H1 (cell line): ENCODE measurements at regions not wholly inside any gene's neighbourhood (a gene's known extent, or its start where the extent isn't known, plus 50 kb on each side); places are given as distances from the start of the nearest gene placed in this dataset.

Experiments used
- CTCF ChIA-PET: fragments of 300-600 bp; sonication (Branson Sonifier 250); formaldehyde crosslinking; loops from one replicate; lab custom pipeline; 2021; ENCODE audit not compliant: partially characterized antibody; lab: Charles Lee
- POLR2A ChIA-PET: fragments of 300-600 bp; sonication (Branson Sonifier 250); formaldehyde crosslinking; loops from one replicate; lab custom pipeline; 2021; ENCODE audit warnings: inconsistent platforms; ENCODE audit not compliant: partially characterized antibody; lab: Charles Lee
- DNase-seq, 2 experiments: peaks; one replicate each; pipeline versions ENCODE4 v3.0.0 to v3.0.0-alpha.2; 2010 to 2022; ENCODE audit warnings: low spot score in 2 of 2, low read depth in 1 of 2, mixed read lengths in 1 of 2
- FAIRE-seq: peaks from 2 replicates; lab custom pipeline; 2011; peaks lifted over from hg19 to GRCh38; lab: Jason Lieb, UNC
- H2AFZ ChIP-seq: 2 replicates; pipeline ENCODE4 v1.8.1; 2012; ENCODE audit warnings: low read length, inconsistent platforms
- H2AK5ac ChIP-seq: 2 replicates; pipeline ENCODE4 v1.6.1; 2013; ENCODE audit warnings: low read depth, low read length
- H2BK120ac ChIP-seq: replicated peaks from 2 replicates; pipeline ENCODE3; 2013; ENCODE audit warnings: low read depth, low read length, inconsistent platforms
- H2BK12ac ChIP-seq: 2 replicates; pipeline ENCODE4 v1.6.1; 2013; ENCODE audit warnings: low read depth, low read length
- H2BK15ac ChIP-seq: 2 replicates; pipeline ENCODE4 v1.6.1; 2013; ENCODE audit warnings: low read length
- H2BK20ac ChIP-seq: 2 replicates; pipeline ENCODE4 v1.6.1; 2013; ENCODE audit warnings: low read length
- H2BK5ac ChIP-seq: 2 replicates; pipeline ENCODE4 v1.6.1; 2013; ENCODE audit warnings: low read depth, low read length
- H3K14ac ChIP-seq: 2 replicates; pipeline ENCODE4 v1.6.1; 2013; ENCODE audit warnings: inconsistent platforms; ENCODE audit not compliant: insufficient read length
- H3K18ac ChIP-seq: 2 replicates; pipeline ENCODE4 v1.6.1; 2013; ENCODE audit warnings: low read length; ENCODE audit errors: extremely low read depth
- H3K23ac ChIP-seq: 2 replicates; pipeline ENCODE4 v1.6.1; 2013; ENCODE audit warnings: inconsistent platforms; ENCODE audit not compliant: insufficient read length
- H3K23me2 ChIP-seq: 2 replicates; pipeline ENCODE4 v1.6.1; 2013; ENCODE audit warnings: low read depth, low read length
- H3K27ac ChIP-seq: 2 replicates; pipeline ENCODE4 v1.6.1; 2011; ENCODE audit warnings: low read depth, low read length, inconsistent platforms
- H3K27me3 ChIP-seq, 4 experiments: replicated peaks in 1 of 4; 1 replicate in 1 of 4; 2 replicates in 3 of 4; pipeline versions ENCODE4 v1.6.1 to v1.8.1; 2011 to 2013; ENCODE audit warnings: low read length in 3 of 4, mild to moderate bottlenecking in 3 of 4, inconsistent platforms in 2 of 4, mixed read lengths in 2 of 4, moderate library complexity in 1 of 4; ENCODE audit not compliant: control insufficient read depth in 3 of 4, insufficient read depth in 3 of 4; ENCODE audit errors: extremely low read depth in 1 of 4
- H3K36me3 ChIP-seq, 4 experiments: 2 replicates each; pipeline versions ENCODE4 v1.6.1 to v1.8.1; 2011 to 2013; ENCODE audit warnings: mild to moderate bottlenecking in 4 of 4, low read length in 3 of 4, moderate library complexity in 2 of 4, control low read depth in 1 of 4, inconsistent platforms in 1 of 4; ENCODE audit not compliant: insufficient read depth in 4 of 4, control insufficient read depth in 2 of 4
- H3K4ac ChIP-seq: replicated peaks from 2 replicates; pipeline ENCODE3; 2013; ENCODE audit warnings: low read length, low read depth, mixed read lengths, inconsistent platforms; ENCODE audit not compliant: insufficient read length
- H3K4me1 ChIP-seq, 4 experiments: replicated peaks in 1 of 4; 1 replicate in 1 of 4; 2 replicates in 3 of 4; pipeline versions ENCODE4 v1.6.1 to v1.8.1; 2011 to 2013; ENCODE audit warnings: low read length in 3 of 4, inconsistent platforms in 2 of 4, mixed read lengths in 1 of 4; ENCODE audit not compliant: insufficient read depth in 4 of 4, control insufficient read depth in 3 of 4
- H3K4me2 ChIP-seq, 2 experiments: 2 replicates each; pipeline versions ENCODE4 v1.6.1 to v1.8.1; 2011 to 2013; ENCODE audit warnings: low read depth in 2 of 2, low read length in 2 of 2, control low read depth in 1 of 2, inconsistent platforms in 1 of 2, mild to moderate bottlenecking in 1 of 2; ENCODE audit not compliant: insufficient read depth in 1 of 2
- H3K4me3 ChIP-seq, 4 experiments: fragments of 200-600, 300-600 bp in 1 of 4; sonication (generic), shearing (Covaris generic), sonication (Bioruptor Twin) in 1 of 4; 2 replicates each; pipeline versions ENCODE4 v1.5.1 to v1.8.1; 2011 to 2016; ENCODE audit warnings: low read length in 4 of 4, low read depth in 3 of 4, control low read depth in 2 of 4, inconsistent platforms in 2 of 4, mild to moderate bottlenecking in 2 of 4, mixed read lengths in 1 of 4, moderate library complexity in 1 of 4; ENCODE audit not compliant: insufficient read depth in 2 of 4; ENCODE audit errors: extremely low read depth in 1 of 4
- H3K56ac ChIP-seq: replicated peaks from 2 replicates; pipeline ENCODE3; 2013; ENCODE audit warnings: low read depth, mild to moderate bottlenecking, mixed read lengths, low read length, inconsistent platforms; ENCODE audit not compliant: insufficient read length
- H3K79me1 ChIP-seq: 2 replicates; pipeline ENCODE4 v1.6.1; 2013; ENCODE audit warnings: low read depth, low read length, control low read depth
- H3K79me2 ChIP-seq, 2 experiments: 2 replicates each; pipeline versions ENCODE4 v1.6.1 to v1.8.1; 2012 to 2013; ENCODE audit warnings: low read length in 2 of 2, mild to moderate bottlenecking in 2 of 2, inconsistent platforms in 1 of 2; ENCODE audit not compliant: insufficient read depth in 2 of 2, control insufficient read depth in 1 of 2
- H3K9ac ChIP-seq, 4 experiments: replicated peaks in 1 of 4; 1 replicate in 1 of 4; 2 replicates in 3 of 4; pipeline versions ENCODE4 v1.6.1 to v1.8.1; 2011 to 2013; ENCODE audit warnings: low read depth in 3 of 4, low read length in 3 of 4, control low read depth in 2 of 4, mild to moderate bottlenecking in 2 of 4, moderate library complexity in 2 of 4, inconsistent platforms in 1 of 4; ENCODE audit errors: extremely low read depth in 1 of 4
- H3K9me3 ChIP-seq, 2 experiments: 2 replicates each; pipeline versions ENCODE4 v1.6.1 to v1.8.1; 2012 to 2013; ENCODE audit warnings: mild to moderate bottlenecking in 2 of 2, moderate library complexity in 2 of 2, control low read depth in 1 of 2, inconsistent platforms in 1 of 2, low read depth in 1 of 2, low read length in 1 of 2, mixed read lengths in 1 of 2; ENCODE audit not compliant: insufficient read depth in 2 of 2
- H4K20me1 ChIP-seq, 2 experiments: replicated peaks in 1 of 2; 2 replicates each; pipeline versions ENCODE3 to v1.8.1; 2011 to 2013; ENCODE audit warnings: inconsistent platforms in 2 of 2, low read length in 2 of 2, mild to moderate bottlenecking in 1 of 2; ENCODE audit not compliant: insufficient read depth in 2 of 2, control insufficient read depth in 1 of 2
- H4K5ac ChIP-seq: 2 replicates; pipeline ENCODE4 v1.6.1; 2013; ENCODE audit warnings: low read length, low read depth, mixed read lengths, inconsistent platforms; ENCODE audit not compliant: insufficient read length
- H4K8ac ChIP-seq: 2 replicates; pipeline ENCODE4 v1.8.0; 2013; ENCODE audit warnings: mild to moderate bottlenecking, moderate library complexity, low read length, inconsistent platforms; ENCODE audit not compliant: insufficient read depth; ENCODE audit errors: extremely low read depth
- H4K91ac ChIP-seq: replicated peaks from 2 replicates; pipeline ENCODE3; 2013; ENCODE audit warnings: low read length, mixed read lengths, inconsistent platforms; ENCODE audit not compliant: insufficient read length
- ASH2L ChIP-seq: fragments of 200-600, 300-600 bp; sonication (generic); IDR thresholded peaks from one replicate; pipeline ENCODE4 v1.7.1; 2017; ENCODE audit warnings: low read length
- BACH1 ChIP-seq: IDR thresholded peaks from 2 replicates; pipeline ENCODE4 v1.6.1; 2012; ENCODE audit warnings: low read length, improper control_type of control experiment
- CBX8 ChIP-seq: fragments of 300-800, 300-1000 bp; sonication (generic); IDR thresholded peaks from 2 replicates; pipeline ENCODE4 v1.7.1; 2016; ENCODE audit warnings: low read depth, low read length, borderline replicate concordance
- CHD1 ChIP-seq: IDR thresholded peaks from 2 replicates; pipeline ENCODE4 v1.6.1; 2012; ENCODE audit warnings: low read depth, low read length, improper control_type of control experiment
- CTBP2 ChIP-seq: IDR thresholded peaks from 2 replicates; pipeline ENCODE4 v1.7.0; 2011; ENCODE audit warnings: borderline replicate concordance, mild to moderate bottlenecking, moderate library complexity, mixed read lengths, low read length; ENCODE audit not compliant: insufficient read depth, insufficient read length
- CTCF ChIP-seq, 3 experiments: IDR thresholded peaks; 1 replicate in 2 of 3; 2 replicates in 1 of 3; pipeline versions ENCODE4 v1.5.1 to v1.6.1; 2011; ENCODE audit warnings: low read length in 3 of 3, mild to moderate bottlenecking in 3 of 3, inconsistent platforms in 2 of 3, low read depth in 1 of 3, moderate library complexity in 1 of 3; ENCODE audit not compliant: insufficient read depth in 1 of 3; ENCODE audit errors: control extremely low read depth in 1 of 3
- EZH2 ChIP-seq: fragments of 200-600 bp; sonication (generic); IDR thresholded peaks from 2 replicates; pipeline ENCODE4 v1.7.1; 2012; ENCODE audit warnings: low read depth, mild to moderate bottlenecking, moderate library complexity, low read length, inconsistent platforms; ENCODE audit not compliant: severe bottlenecking
- HDAC2 ChIP-seq, 2 experiments: fragments of 300-600 bp in 1 of 2; sonication (generic) in 1 of 2; IDR thresholded peaks; 2 replicates each; pipeline ENCODE4 v1.6.1; 2011 to 2012; ENCODE audit warnings: low read depth in 2 of 2, low read length in 2 of 2, mild to moderate bottlenecking in 2 of 2, moderate library complexity in 2 of 2, borderline replicate concordance in 1 of 2, inconsistent platforms in 1 of 2
- KDM1A ChIP-seq: fragments of 200-600, 300-600 bp; sonication (generic); IDR thresholded peaks from 2 replicates; pipeline ENCODE4 v1.7.1; 2016; ENCODE audit warnings: mild to moderate bottlenecking, low read length, borderline replicate concordance
- KDM4A ChIP-seq: IDR thresholded peaks from one replicate; pipeline ENCODE4 v1.7.1; 2012; ENCODE audit warnings: low read depth, mild to moderate bottlenecking, moderate library complexity, low read length, inconsistent platforms; ENCODE audit not compliant: severe bottlenecking
- RBBP5 ChIP-seq: IDR thresholded peaks from 2 replicates; pipeline ENCODE4 v1.7.1; 2012; ENCODE audit warnings: low read depth, mild to moderate bottlenecking, inconsistent platforms, low read length, moderate library complexity, borderline replicate concordance
- SUZ12 ChIP-seq: fragments of 200-600 bp; sonication (generic); IDR thresholded peaks from 2 replicates; pipeline ENCODE4 v1.6.1; 2012; ENCODE audit warnings: mild to moderate bottlenecking, inconsistent platforms, low read length, moderate library complexity, mixed read lengths
- WGBS, 2 experiments: shearing (Covaris generic) in 1 of 2; methylation state at CpG; one replicate each; pipeline versions ENCODE4 v1.1.6 to v1.1.7; 2013 to 2015; ENCODE audit warnings: low lambda C conversion rate in 2 of 2, mixed read lengths in 2 of 2, inconsistent platforms in 1 of 2, low coverage in 1 of 2, missing lambda C conversion rate in 1 of 2; ENCODE audit not compliant: insufficient replicate concordance in 2 of 2, insufficient coverage in 1 of 2, insufficient read length in 1 of 2; ENCODE audit errors: extremely low coverage in 1 of 2, missing lambda C conversion rate in 1 of 2; 5-methylcytosine and 5-hydroxymethylcytosine counted together

- H2BK15ac ChIP-seq = no peak overlapping the region
- no peak for FAIRE-seq
- ChIA-PET CTCF (no interaction called here), POLR2A (no interaction called here)
- H3K36me3 ChIP-seq = no peaks in the 10 kb centered on the region
- H3K79me2 ChIP-seq = no peaks in the 10 kb centered on the region
- H3K27me3 ChIP-seq = no peaks in the 10 kb centered on the region
- H3K23me2 ChIP-seq = peaks cover 2% of the 10 kb centered on the region; the same call in 1 of the 2 replicates
- no peak overlapping the region for H3K4me3 ChIP-seq
- peak in 1 of 2 experiments; percentile 4 for DNase-seq
- H2AFZ ChIP-seq = no peak overlapping the region
- H2AK5ac ChIP-seq = no peak overlapping the region
- H2BK20ac ChIP-seq = no peak overlapping the region
- H3K14ac ChIP-seq = no peak overlapping the region
- H4K20me1 ChIP-seq = no peaks in the 10 kb centered on the region
- no peak overlapping the region for H2BK120ac ChIP-seq
- WGBS, 2 experiments = 60 to 68% methylated on average over 1 to 4 of the region's 4 CpGs
- H4K8ac ChIP-seq = no peak overlapping the region
- H3K27ac ChIP-seq = no peak overlapping the region
- H3K4ac ChIP-seq = no peak overlapping the region
- no peak overlapping the region for H4K91ac ChIP-seq
- H2BK5ac ChIP-seq = no peak overlapping the region
- no peak overlapping the region for H3K9ac ChIP-seq
- no peaks in the 10 kb centered on the region for H3K4me1 ChIP-seq
- H3K18ac ChIP-seq = no peak overlapping the region
- H3K9me3 ChIP-seq = no peaks in the 10 kb centered on the region
- no peak overlapping the region for H4K5ac ChIP-seq
- no peaks in the 10 kb centered on the region for H3K79me1 ChIP-seq
- H3K4me2 ChIP-seq = no peak overlapping the region
- no peak overlapping the region for H3K56ac ChIP-seq
- H3K23ac ChIP-seq = no peak overlapping the region
- no peak overlapping the region for H2BK12ac ChIP-seq
- TF ChIP-seq RBBP5 (no peak), CBX8 (no peak), CTBP2 (no peak), BACH1 (no peak), CHD1 (no peak), KDM1A (no peak), KDM4A (no peak), EZH2 (no peak), CTCF (IDR thresholded peaks at IDR 0.05; ENCODE audit: control extremely low read depth in 1 of 3, insufficient read depth in 1 of 3, low read depth in 1 of 3, low read length in 3 of 3) (no peak), SUZ12 (no peak), ASH2L (no peak), HDAC2 (IDR thresholded peaks at IDR 0.05; ENCODE audit: borderline replicate concordance in 1 of 2, low read depth in 2 of 2, low read length in 2 of 2) (no peak)
These were observed 232.4 kb downstream of the ESM1 start for GRCh38 chr5:54753034-54753433.
